ENCODE measurements at regions not wholly inside any gene's neighbourhood (a gene's known extent, or its start where the extent isn't known, plus 50 kb on each side); places are given as distances from the start of the nearest gene placed in this dataset.

DNA sequence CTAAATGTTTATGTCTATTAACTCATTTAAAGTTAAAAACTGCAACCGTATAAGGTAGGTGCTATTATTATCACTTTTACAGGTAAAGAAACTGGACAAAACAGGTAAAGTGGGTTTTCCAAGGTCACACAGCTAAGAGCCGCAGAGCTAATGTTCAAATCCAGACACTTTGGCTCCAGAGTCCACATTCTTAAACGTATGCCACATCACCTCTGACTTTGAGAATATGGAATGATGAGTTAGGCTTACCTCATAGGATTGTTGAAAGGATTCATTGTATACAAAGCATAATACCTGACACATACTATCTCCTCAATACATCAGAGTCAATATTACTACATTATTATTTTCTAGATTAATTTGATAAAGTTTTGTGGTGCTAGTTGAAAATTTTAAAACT is 240.9 kb upstream of the STT3B start (continued):
- TF ChIP-seq, protein P1, sequence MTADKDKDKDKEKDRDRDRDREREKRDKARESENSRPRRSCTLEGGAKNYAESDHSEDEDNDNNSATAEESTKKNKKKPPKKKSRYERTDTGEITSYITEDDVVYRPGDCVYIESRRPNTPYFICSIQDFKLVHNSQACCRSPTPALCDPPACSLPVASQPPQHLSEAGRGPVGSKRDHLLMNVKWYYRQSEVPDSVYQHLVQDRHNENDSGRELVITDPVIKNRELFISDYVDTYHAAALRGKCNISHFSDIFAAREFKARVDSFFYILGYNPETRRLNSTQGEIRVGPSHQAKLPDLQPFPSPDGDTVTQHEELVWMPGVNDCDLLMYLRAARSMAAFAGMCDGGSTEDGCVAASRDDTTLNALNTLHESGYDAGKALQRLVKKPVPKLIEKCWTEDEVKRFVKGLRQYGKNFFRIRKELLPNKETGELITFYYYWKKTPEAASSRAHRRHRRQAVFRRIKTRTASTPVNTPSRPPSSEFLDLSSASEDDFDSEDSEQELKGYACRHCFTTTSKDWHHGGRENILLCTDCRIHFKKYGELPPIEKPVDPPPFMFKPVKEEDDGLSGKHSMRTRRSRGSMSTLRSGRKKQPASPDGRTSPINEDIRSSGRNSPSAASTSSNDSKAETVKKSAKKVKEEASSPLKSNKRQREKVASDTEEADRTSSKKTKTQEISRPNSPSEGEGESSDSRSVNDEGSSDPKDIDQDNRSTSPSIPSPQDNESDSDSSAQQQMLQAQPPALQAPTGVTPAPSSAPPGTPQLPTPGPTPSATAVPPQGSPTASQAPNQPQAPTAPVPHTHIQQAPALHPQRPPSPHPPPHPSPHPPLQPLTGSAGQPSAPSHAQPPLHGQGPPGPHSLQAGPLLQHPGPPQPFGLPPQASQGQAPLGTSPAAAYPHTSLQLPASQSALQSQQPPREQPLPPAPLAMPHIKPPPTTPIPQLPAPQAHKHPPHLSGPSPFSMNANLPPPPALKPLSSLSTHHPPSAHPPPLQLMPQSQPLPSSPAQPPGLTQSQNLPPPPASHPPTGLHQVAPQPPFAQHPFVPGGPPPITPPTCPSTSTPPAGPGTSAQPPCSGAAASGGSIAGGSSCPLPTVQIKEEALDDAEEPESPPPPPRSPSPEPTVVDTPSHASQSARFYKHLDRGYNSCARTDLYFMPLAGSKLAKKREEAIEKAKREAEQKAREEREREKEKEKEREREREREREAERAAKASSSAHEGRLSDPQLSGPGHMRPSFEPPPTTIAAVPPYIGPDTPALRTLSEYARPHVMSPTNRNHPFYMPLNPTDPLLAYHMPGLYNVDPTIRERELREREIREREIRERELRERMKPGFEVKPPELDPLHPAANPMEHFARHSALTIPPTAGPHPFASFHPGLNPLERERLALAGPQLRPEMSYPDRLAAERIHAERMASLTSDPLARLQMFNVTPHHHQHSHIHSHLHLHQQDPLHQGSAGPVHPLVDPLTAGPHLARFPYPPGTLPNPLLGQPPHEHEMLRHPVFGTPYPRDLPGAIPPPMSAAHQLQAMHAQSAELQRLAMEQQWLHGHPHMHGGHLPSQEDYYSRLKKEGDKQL (CRISPR knock-in tag; IDR thresholded peaks at IDR 0.05; ENCODE audit: low read depth): no peak
- no peak for TF ChIP-seq ZNF737 (CRISPR knock-in tag; IDR thresholded peaks at IDR 0.05; ENCODE audit: borderline replicate concordance)
- TF ChIP-seq ZKSCAN5 (CRISPR knock-in tag; IDR thresholded peaks at IDR 0.05): no peak
- 0 out of 2 replicates have a peak, but pooled peaks have one; percentile 15 for TF ChIP-seq SAP130 (CRISPR knock-in tag; IDR thresholded peaks at IDR 0.05; ENCODE audit: low read depth)
- TF ChIP-seq MIER2 (CRISPR knock-in tag; IDR thresholded peaks at IDR 0.05): no peak
- TF ChIP-seq RARA (CRISPR knock-in tag; IDR thresholded peaks at IDR 0.05): peak; percentile 19; the same call in 1 of the 2 replicates
- no peak for TF ChIP-seq PHF20 (CRISPR knock-in tag; IDR thresholded peaks at IDR 0.05)
- TF ChIP-seq, protein P2, sequence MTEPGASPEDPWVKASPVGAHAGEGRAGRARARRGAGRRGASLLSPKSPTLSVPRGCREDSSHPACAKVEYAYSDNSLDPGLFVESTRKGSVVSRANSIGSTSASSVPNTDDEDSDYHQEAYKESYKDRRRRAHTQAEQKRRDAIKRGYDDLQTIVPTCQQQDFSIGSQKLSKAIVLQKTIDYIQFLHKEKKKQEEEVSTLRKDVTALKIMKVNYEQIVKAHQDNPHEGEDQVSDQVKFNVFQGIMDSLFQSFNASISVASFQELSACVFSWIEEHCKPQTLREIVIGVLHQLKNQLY (CRISPR knock-in tag; IDR thresholded peaks at IDR 0.05): no peak
- no peak for TF ChIP-seq HHEX (CRISPR knock-in tag; IDR thresholded peaks at IDR 0.05)
- TF ChIP-seq, protein P3, sequence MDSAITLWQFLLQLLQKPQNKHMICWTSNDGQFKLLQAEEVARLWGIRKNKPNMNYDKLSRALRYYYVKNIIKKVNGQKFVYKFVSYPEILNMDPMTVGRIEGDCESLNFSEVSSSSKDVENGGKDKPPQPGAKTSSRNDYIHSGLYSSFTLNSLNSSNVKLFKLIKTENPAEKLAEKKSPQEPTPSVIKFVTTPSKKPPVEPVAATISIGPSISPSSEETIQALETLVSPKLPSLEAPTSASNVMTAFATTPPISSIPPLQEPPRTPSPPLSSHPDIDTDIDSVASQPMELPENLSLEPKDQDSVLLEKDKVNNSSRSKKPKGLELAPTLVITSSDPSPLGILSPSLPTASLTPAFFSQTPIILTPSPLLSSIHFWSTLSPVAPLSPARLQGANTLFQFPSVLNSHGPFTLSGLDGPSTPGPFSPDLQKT (CRISPR knock-in tag; IDR thresholded peaks at IDR 0.05; ENCODE audit: borderline replicate concordance): no peak
- no peak for TF ChIP-seq ZNF124 (CRISPR knock-in tag; IDR thresholded peaks at IDR 0.05)
- TF ChIP-seq, protein P4, sequence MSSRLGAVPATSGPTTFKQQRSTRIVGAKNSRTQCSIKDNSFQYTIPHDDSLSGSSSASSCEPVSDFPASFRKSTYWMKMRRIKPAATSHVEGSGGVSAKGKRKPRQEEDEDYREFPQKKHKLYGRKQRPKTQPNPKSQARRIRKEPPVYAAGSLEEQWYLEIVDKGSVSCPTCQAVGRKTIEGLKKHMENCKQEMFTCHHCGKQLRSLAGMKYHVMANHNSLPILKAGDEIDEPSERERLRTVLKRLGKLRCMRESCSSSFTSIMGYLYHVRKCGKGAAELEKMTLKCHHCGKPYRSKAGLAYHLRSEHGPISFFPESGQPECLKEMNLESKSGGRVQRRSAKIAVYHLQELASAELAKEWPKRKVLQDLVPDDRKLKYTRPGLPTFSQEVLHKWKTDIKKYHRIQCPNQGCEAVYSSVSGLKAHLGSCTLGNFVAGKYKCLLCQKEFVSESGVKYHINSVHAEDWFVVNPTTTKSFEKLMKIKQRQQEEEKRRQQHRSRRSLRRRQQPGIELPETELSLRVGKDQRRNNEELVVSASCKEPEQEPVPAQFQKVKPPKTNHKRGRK (CRISPR knock-in tag; IDR thresholded peaks at IDR 0.05): no peak
- TF ChIP-seq, protein P5, sequence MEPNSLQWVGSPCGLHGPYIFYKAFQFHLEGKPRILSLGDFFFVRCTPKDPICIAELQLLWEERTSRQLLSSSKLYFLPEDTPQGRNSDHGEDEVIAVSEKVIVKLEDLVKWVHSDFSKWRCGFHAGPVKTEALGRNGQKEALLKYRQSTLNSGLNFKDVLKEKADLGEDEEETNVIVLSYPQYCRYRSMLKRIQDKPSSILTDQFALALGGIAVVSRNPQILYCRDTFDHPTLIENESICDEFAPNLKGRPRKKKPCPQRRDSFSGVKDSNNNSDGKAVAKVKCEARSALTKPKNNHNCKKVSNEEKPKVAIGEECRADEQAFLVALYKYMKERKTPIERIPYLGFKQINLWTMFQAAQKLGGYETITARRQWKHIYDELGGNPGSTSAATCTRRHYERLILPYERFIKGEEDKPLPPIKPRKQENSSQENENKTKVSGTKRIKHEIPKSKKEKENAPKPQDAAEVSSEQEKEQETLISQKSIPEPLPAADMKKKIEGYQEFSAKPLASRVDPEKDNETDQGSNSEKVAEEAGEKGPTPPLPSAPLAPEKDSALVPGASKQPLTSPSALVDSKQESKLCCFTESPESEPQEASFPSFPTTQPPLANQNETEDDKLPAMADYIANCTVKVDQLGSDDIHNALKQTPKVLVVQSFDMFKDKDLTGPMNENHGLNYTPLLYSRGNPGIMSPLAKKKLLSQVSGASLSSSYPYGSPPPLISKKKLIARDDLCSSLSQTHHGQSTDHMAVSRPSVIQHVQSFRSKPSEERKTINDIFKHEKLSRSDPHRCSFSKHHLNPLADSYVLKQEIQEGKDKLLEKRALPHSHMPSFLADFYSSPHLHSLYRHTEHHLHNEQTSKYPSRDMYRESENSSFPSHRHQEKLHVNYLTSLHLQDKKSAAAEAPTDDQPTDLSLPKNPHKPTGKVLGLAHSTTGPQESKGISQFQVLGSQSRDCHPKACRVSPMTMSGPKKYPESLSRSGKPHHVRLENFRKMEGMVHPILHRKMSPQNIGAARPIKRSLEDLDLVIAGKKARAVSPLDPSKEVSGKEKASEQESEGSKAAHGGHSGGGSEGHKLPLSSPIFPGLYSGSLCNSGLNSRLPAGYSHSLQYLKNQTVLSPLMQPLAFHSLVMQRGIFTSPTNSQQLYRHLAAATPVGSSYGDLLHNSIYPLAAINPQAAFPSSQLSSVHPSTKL (CRISPR knock-in tag; IDR thresholded peaks at IDR 0.05): peak; percentile 50; the same call in 1 of the 2 replicates
- TF ChIP-seq, protein P6, sequence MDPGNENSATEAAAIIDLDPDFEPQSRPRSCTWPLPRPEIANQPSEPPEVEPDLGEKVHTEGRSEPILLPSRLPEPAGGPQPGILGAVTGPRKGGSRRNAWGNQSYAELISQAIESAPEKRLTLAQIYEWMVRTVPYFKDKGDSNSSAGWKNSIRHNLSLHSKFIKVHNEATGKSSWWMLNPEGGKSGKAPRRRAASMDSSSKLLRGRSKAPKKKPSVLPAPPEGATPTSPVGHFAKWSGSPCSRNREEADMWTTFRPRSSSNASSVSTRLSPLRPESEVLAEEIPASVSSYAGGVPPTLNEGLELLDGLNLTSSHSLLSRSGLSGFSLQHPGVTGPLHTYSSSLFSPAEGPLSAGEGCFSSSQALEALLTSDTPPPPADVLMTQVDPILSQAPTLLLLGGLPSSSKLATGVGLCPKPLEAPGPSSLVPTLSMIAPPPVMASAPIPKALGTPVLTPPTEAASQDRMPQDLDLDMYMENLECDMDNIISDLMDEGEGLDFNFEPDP (CRISPR knock-in tag; conservative IDR thresholded peaks at IDR 0.05): no peak
- no peak for TF ChIP-seq ZNF138 (CRISPR knock-in tag; IDR thresholded peaks at IDR 0.05; ENCODE audit: low read depth)

Measured in HepG2 (cell line).